ENCODE measurements at regions not wholly inside any gene's neighbourhood (a gene's known extent, or its start where the extent isn't known, plus 50 kb on each side); places are given as distances from the start of the nearest gene placed in this dataset.

DNA sequence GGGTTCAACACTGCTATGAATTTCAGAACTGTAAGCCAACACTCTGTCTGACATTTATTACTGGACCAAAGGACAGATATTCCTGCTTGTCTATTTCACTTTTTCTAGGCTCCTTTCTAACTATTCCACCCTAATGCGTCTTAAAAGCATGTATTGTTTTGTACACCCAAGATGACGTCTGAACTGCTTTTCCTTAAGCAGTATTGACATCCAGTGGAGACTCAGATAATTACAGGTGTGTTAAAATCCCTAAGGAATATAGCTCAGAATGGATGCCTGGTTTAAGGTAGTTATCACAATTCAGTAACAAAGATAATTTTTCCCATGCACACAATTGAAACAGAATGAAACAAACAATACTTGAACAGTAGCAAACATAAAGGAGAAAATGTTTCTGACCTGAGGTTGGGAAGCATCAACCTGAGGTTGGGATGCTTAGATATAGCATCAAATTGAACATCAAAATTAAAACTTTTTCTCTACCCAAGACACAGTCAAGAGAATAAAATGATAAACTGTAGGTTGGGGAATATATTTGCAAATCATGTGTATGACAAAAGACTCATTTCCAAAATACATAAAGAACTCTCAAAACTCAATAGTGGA, 93.7 kb upstream of the PTPRR start:
- intact Hi-C loops (cut with DNase I) = no loop called here
- peak; percentile 41 to 56 for ATAC-seq

DNA sequence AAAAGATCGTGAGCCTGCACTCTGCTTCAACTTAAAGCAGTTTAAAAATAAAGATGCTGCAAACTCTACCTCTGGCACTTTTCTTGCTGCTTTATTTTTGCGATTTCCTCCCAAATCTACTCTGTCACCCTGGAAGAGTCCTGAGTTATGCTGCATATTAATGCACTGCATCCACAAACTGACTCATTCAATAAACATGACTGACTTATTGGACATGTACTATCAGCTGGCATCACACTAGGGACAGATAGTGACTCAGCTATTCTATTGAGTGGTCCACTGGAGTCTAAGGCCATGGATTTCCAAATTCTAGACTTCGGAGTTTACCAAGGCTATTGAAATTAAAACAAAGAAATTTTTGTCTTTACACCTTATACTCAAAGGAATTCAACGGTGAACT, 90.7 kb upstream of the PTPRR start:
- ATAC-seq = peak in 1 of 2 donors; percentile 68
- DNase-seq = no peak
- intact Hi-C loops (cut with DNase I) = no loop called here

More for the DNA sequence above, 93.7 kb upstream of the PTPRR start:
- no peak for DNase-seq

DNA sequence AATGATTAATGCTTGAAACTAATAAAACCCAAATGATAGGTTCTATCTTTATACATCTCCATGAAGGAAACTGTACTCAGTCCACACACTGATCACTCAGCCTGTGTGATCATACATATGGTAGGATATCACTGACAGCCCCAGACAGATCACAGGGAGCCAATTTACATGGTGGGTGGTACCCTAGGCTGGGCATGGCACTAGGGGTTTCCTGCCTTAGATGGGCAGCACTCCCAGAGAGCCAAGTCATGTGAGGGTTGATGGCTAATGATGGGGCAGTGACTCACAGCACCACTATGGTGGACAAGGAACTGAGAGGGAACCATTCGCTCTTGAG, 89.6 kb upstream of the PTPRR start:
- DNase-seq (no peak), ATAC-seq (no peak)
- intact Hi-C loops (cut with DNase I) = no loop called here

DNA sequence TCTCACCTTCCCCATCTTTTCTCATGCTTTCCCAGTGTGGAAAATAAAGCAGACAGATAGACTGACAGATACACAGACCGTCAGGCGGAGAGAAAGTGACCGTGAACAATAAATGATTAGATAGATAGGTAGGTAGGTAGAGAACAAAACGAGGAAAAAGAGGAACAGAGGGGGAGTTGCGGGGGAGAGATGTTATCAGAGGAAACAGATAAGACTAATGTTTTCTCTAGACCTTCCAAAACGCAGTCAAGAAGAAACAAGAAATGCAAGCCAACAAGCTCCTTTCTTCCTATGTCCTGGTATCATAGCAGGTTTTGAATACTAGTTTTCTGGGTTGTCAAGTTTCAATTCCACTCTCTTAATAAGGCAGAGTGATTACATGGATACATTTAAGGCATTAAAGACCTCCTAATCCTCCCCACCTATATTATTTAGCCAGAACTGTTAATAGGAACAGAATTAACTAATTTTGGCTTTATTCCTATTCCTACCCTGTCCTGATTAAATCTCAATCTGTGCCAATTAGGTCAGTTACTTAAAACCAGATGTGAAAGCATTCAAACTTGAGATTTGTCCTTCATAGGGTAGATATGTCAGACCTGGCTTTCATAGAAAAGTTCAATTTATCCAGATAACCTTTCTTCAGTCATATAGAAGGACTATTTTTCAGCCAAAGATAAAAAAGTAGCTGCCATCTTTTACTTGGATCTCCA, 89.0 kb upstream of the PTPRR start:
- intact Hi-C loops (cut with DNase I) = no loop called here
- DNase-seq (no peak), ATAC-seq (no peak)

DNA sequence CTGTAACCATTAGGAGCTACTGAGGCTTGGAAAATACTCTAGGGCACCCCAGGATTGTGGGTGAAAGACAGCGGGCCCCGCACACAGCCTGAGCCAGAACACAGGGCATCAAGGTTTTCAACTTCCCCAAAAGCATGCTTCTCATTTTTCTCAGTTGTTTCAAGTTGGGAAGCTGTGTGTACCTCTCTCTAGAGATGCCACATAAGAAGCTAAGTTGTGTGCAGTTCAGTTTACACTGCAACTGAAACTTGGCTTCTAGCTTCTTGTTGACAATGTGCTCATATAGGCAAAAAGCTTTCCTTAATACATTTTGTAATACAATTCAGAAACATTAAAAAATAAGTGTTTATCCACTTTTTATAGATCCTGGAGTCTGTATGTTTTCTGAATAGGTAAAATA, 88.1 kb upstream of the PTPRR start:
- no peak for DNase-seq
- intact Hi-C loops (cut with DNase I) = no loop called here
- ATAC-seq = no peak

DNA sequence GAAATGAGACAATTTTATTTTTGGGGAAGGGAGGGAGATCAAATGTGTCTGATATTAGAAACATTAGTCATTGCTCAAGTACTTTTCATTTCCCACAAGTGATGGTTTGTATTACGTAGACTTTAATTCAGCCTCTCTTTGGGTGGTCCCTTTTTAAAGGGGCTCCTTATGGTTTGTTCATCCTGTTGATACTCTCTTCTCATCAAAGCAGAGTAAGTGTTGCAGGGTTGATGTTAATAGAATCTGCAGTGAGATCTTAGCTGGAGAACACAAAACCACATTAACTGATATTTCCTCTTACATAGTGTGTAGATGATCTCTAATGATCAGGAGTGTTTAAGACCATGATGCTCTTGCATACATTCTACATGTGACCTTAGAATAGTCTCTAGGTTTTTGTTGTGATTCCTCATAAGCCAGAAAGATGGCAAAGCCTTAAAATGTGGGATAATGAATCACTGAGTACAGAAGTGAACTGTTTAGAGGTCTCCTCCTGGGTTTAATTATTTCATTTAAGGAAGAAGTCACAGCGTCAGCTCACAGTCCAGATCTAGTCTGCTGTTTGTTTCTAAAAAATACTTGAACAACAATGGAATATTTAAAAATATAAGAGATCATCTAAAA, 87.4 kb upstream of the PTPRR start:
- ATAC-seq = no peak
- intact Hi-C loops (cut with DNase I) = no loop called here
- DNase-seq = no peak

DNA sequence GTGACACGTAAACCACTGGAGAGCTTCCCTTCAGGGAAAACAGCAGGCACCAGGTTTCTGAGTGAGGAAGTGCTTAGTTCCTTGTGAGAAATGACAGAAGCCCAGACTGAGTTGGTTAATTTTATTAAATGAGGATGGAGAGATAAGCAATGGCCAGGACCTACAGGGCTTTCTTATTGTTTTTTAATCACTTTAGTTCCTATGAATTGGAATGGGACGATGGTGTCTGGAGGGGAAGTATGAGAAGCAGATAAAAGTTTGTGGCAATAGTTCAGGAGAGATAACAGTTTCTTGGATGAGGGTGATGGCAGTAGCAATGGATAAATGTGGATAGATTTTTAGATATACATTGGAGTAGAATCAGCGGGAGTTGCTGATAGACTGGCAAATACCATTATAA, 86.5 kb upstream of the PTPRR start:
- DNase-seq = no peak
- ATAC-seq = no peak
- intact Hi-C loops (cut with DNase I) = no loop called here

DNA sequence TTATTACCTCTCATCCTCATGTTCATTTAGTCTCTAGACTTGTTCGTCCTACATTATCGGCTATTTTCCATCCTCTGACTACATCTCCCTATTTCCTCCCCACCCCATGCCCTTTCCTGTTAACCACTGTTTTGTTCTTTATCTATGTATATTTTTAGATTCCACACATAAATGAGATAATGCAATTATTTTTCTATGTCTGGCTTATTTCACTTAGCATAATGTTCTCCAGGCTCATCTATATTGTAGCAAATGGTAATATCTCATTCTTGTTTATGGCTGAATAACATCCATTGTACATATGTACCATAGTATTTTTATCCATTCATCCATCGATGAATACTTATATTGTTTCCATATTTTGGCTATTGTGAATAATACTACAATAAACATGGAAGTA, 84.6 kb upstream of the PTPRR start:
- DNase-seq (no peak), ATAC-seq (no peak)
- intact Hi-C loops (cut with DNase I) = no loop called here

DNA sequence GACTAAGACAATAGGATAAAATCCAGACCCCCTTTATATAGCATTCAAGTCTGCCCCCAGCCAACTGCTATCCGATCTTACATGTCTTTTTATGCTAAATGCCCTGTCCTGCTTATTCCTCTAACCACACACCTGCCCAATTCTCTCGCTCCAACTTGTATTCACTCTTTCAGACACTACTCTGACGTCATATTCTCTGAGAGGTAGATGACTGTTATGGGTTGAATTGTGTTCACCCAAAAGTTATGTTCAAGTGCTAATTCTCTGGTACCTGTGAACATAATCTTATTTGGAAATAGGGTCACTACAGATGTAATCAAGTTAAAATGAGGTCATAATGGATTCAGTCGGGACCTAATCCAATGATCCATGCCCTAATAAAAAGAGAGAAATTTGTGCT, 84.0 kb upstream of the PTPRR start:
- DNase-seq (no peak), ATAC-seq (no peak)
- intact Hi-C loops (cut with DNase I) = no loop called here

DNA sequence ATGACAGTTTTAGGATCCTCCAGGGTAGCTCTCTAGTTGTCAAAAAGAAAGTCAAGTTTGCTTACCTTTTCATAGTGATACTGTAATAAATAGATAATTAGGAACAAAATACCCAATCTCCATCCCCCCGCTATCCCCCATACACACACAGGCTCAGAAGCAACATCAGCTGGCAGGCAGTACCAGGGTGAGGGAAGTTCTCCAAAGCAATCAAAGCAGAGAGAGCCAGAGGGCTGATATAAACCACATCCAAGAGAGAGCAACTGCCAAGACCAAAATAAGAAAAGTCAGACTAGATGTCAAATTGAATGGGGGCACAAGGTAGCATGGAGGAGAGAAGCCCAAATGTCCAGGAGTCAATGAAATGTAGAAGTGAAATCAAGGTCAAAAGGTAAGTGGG, 80.2 kb upstream of the PTPRR start:
- no peak for ATAC-seq
- intact Hi-C loops (cut with DNase I) = no loop called here
- DNase-seq = no peak

DNA sequence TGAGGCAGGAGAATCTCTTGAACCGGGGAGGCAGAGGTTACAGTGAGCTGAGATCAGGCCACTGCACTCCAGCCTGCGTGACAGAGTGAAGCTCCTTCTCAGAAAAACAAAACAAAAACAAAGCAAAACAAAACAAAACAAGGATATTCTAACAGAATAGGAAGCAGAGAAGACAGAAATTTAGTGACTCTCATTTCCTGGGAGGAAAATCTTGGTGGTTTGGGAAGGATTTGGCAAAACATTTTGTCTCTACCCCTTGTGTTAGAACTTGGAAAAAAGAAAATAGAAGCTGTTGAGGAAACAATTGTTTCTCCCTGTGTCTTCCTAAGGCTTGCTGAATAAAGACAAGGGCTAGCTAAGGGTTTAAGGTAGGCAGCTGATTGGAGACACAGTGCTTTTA, 79.7 kb upstream of the PTPRR start:
- ATAC-seq (no peak), DNase-seq (no peak)
- intact Hi-C loops (cut with DNase I) = no loop called here

DNA sequence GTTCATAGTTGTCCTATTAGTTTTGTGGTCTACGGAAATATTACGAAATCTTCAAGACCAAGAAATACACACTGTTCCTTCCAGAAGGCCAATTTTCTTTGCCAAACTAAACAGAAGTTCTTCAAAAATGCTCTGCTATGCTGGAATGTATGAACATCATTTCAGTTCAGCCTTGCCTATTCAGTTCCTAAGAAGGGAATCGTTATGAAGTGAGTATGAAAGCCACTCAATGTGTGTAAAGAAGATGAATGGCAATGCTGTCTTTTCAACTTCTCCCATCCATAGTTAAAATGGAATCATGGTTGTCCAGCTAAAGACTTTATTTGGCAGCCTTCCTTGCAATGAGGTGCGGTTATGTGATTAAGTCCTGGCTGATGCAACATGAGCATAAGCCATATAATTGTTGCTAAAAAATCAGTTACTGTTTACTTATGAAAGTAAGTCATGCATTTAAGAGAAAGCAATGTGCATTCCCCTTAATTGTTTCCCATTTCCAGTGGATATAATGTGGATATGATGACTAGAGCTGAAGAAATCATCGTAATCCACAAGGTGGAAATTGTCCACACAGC, 73.8 kb upstream of the PTPRR start:
- ATAC-seq (peak; percentile 88 to 91), DNase-seq (no peak)
- intact Hi-C loops (cut with DNase I) = no loop called here

DNA sequence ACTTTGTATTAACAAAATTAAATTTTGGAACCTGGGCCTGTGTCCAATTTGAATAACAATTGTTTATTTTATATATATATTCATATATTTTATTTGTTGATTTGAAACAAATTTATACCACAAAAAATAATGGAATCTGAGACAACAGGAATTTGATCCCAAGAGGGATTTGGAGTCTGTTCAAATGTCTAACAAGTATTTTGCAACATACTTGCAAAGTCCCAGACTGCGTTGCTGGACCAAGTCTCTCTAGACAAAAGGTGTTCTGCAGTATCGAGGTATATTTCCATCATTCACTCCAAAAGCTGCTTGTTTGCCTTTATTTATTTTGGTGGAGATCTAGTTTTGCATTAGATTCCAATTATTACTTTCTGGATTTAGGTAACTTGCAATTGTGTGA, 68.7 kb upstream of the PTPRR start:
- DNase-seq (no peak), ATAC-seq (no peak)
- intact Hi-C loops (cut with DNase I) = no loop called here

DNA sequence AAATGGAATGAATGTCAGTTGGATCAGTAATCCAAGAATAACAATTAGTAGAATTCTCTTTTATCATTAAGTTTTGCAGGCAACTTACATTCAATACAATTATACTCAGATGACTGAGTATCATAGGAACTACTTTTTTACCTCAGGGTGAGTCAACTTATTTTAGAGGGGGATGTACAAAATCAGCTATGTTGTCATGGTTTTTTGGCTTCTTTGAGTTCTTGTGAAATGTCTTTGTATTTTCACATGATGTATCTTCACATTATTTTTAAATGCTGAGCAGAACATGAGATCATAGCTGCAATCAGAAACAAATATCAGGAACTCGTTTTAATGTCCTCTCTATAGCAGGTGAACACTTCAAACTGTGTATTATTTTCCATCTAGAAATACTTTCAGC, 65.3 kb upstream of the PTPRR start:
- intact Hi-C loops (cut with DNase I) = no loop called here
- ATAC-seq (no peak), DNase-seq (no peak)

DNA sequence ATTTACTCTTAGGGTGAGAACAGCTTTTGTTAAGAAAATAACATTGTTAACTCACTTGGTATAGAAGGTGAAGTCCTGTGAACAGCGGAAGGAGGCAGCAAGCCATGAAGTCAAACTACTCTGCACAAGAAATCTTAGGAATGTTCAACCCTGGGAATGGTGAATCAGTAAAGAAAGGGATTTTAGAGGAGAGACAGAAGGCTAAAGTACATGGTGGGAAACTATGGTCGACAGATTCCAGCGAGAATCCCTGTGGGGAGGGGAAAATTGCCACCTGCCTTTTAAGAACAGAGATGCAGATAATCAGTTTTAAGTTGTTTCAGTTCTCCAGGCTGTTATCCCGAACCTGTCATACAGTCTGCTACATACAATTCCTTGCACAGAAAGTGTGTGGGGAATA, 63.2 kb upstream of the PTPRR start:
- intact Hi-C loops (cut with DNase I) = no loop called here
- ATAC-seq (no peak), DNase-seq (no peak)

DNA sequence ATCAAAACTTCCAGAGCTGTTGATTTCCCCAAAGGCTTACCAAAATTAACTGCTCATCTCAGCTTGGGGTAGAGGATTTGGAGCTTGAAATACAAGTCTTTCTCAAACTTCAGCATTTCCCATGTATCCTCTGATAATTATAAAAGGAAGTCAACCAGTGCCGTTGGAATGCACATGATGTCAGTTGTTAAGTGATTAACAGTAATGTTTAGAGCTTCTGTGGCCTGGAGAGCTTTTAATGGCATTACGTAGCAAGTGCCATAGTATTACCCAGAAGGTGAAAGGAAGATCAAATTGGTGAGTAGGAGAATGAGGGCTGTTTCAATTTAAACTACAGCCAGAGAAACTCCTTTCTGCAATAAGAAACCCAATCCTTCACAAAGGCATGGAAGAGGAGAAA, 62.5 kb upstream of the PTPRR start:
- no peak for ATAC-seq
- no peak for DNase-seq
- intact Hi-C loops (cut with DNase I) = no loop called here

DNA sequence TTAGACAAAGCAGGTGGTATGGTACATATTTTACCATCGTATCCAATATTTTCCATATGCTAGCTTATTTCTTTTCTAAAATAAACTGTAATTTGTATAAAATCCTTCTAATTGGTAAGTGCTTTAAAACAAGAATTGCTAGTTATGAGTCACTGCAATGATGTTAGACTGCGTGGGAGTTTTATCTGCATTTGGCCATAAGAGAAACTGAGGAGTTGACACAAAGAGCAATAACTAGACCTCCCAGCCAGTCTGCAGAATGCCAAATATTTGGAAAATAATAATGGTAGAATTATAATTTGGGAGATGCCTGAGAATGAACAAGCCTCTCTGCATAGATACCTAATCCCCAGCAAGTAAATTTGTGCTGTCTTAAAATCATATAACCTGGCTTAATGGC, 61.7 kb upstream of the PTPRR start:
- ATAC-seq (no peak), DNase-seq (no peak)
- intact Hi-C loops (cut with DNase I) = no loop called here

DNA sequence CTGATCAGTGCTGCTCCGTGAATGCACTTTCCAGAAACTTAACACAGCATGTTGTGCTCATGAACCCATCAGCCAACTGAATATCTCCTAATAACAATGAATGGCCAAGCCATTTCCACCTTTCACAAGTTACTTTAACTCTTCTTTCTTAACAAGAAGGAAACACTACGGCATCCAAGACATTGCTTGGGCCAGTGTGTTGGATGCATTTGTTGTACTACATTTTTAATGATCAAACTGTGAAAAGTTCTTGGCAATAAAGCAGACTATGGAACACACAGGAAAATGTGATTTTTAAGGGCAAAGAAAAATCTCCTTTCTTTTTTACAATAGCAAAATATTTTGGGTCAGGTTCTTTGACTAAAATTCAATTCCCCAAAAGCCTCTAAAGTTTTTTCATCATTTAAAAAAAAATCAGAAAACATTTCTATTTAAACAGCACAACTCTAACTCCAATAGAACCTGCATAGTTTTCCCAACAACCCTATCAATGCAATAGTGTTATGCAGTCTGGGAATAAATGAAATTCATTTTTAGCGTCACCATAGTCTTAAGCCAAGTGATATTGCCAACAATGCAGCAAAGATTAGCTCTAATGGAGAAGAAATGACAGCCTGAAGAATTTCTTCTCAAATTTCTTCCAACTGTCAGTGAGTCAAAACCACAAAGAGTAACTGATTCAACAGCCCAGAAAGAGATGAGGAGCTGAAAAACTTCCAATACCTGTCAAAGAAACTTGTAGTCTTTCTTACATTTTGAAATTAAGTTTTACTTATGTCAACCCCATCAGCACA, 50.7 kb upstream of the PTPRR start:
- intact Hi-C loops (cut with DNase I) = no loop called here
- DNase-seq = no peak
- ATAC-seq = peak; percentile 61 to 87
